Adrenal gland (tissue), 5 donors: ENCODE measurements at regions not wholly inside any gene's neighbourhood (a gene's known extent, or its start where the extent isn't known, plus 50 kb on each side); places are given as distances from the start of the nearest gene placed in this dataset.

Experiments
- POLR2A ChIP-seq, 2 donors: fragments of 450-650 bp; IDR thresholded peaks; one replicate each; pipeline ENCODE4 v1.6.1; 2017; ENCODE audit warnings: antibody characterized with exemption in 2 of 2, mild to moderate bottlenecking in 2 of 2, moderate library complexity in 1 of 2
- TF ChIP-seq, protein P1 (sequence below), 6 experiments: fragments of 450-650 bp in 4 of 6; fragments of 200-600 bp in 2 of 6; sonication (generic) in 1 of 6; IDR thresholded peaks; 1 replicate in 5 of 6; 2 replicates in 1 of 6; pipeline versions ENCODE4 v1.5.1 to v1.8.0; 2016 to 2021; ENCODE audit warnings: antibody characterized with exemption in 6 of 6, mild to moderate bottlenecking in 2 of 6, moderate library complexity in 1 of 6
- donor health status: DM: no; HTN: no; CAD: no.

DNA sequence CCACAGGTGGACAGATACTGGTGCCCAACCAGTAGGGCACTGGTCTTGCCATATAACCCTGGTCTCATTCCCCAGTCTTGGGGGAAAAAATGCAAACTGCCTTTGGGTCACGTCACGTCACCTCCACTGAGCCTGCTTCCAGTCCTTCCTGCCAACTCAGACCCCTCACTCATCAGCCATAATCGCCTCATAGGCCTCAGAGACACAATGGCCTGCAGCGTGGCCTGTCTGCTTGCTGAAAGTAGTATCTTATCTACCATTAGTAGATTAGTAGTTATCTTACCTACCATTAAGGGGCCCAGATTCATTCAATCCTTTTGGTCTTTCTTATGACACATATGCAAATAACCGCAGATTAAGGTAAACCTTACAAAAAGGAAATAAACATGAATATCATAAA is 93.8 kb downstream of the FAM174B start:
- TF ChIP-seq, protein P1, sequence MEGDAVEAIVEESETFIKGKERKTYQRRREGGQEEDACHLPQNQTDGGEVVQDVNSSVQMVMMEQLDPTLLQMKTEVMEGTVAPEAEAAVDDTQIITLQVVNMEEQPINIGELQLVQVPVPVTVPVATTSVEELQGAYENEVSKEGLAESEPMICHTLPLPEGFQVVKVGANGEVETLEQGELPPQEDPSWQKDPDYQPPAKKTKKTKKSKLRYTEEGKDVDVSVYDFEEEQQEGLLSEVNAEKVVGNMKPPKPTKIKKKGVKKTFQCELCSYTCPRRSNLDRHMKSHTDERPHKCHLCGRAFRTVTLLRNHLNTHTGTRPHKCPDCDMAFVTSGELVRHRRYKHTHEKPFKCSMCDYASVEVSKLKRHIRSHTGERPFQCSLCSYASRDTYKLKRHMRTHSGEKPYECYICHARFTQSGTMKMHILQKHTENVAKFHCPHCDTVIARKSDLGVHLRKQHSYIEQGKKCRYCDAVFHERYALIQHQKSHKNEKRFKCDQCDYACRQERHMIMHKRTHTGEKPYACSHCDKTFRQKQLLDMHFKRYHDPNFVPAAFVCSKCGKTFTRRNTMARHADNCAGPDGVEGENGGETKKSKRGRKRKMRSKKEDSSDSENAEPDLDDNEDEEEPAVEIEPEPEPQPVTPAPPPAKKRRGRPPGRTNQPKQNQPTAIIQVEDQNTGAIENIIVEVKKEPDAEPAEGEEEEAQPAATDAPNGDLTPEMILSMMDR (IDR thresholded peaks at IDR 0.05) = no peak
- TF ChIP-seq POLR2A (IDR thresholded peaks at IDR 0.05) = no peak
